Keratinocyte (primary cell): ENCODE measurements at regions not wholly inside any gene's neighbourhood (a gene's known extent, or its start where the extent isn't known, plus 50 kb on each side); places are given as distances from the start of the nearest gene placed in this dataset.

ENCODE experiments used
- DNase-seq: peaks from one replicate; pipeline ENCODE4 v3.0.0-alpha.2; 2011; ENCODE audit warnings: low read depth, missing footprints, low spot score
- FAIRE-seq: peaks from 2 replicates; lab custom pipeline; 2011; peaks lifted over from hg19 to GRCh38; lab: Jason Lieb, UNC
- H2AFZ ChIP-seq: 2 replicates; pipeline ENCODE4 v1.6.0; 2012; ENCODE audit warnings: low read length, control low read depth, inconsistent platforms; ENCODE audit not compliant: control insufficient read depth
- H3K27ac ChIP-seq: 2 replicates; pipeline ENCODE4 v1.5.1; 2011; ENCODE audit warnings: low read length; ENCODE audit not compliant: control insufficient read depth, insufficient read depth
- H3K27me3 ChIP-seq: 3 replicates; pipeline ENCODE4 v1.6.0; 2011; ENCODE audit warnings: low read length; ENCODE audit not compliant: control insufficient read depth, insufficient read depth; ENCODE audit errors: extremely low read depth
- H3K36me3 ChIP-seq, 2 experiments: 2 replicates in 1 of 2; 3 replicates in 1 of 2; pipeline ENCODE4 v1.5.1; 2011; ENCODE audit warnings: low read length in 2 of 2, mild to moderate bottlenecking in 1 of 2; ENCODE audit not compliant: control insufficient read depth in 2 of 2, insufficient read depth in 2 of 2; ENCODE audit errors: extremely low read depth in 1 of 2
- H3K4me1 ChIP-seq: 3 replicates; pipeline ENCODE4 v1.5.1; 2011; ENCODE audit warnings: low read length; ENCODE audit not compliant: control insufficient read depth, insufficient read depth; ENCODE audit errors: extremely low read depth
- H3K4me2 ChIP-seq: 3 replicates; pipeline ENCODE4 v1.6.0; 2011; ENCODE audit warnings: low read depth, low read length; ENCODE audit not compliant: control insufficient read depth, insufficient read depth; ENCODE audit errors: extremely low read depth
- H3K4me3 ChIP-seq, 3 experiments: fragments of 200-600 bp in 1 of 3; sonication (generic) in 1 of 3; 2 replicates in 2 of 3; 3 replicates in 1 of 3; pipeline ENCODE4 v1.5.1; 2011 to 2016; ENCODE audit warnings: low read length in 3 of 3, mild to moderate bottlenecking in 3 of 3, control low read depth in 2 of 3, inconsistent platforms in 1 of 3, low read depth in 1 of 3, mixed read lengths in 1 of 3, mixed run types in 1 of 3, moderate library complexity in 1 of 3; ENCODE audit not compliant: control insufficient read depth in 2 of 3, insufficient read depth in 2 of 3; ENCODE audit errors: extremely low read depth in 1 of 3
- H3K79me2 ChIP-seq: 2 replicates; pipeline ENCODE4 v1.6.0; 2012; ENCODE audit warnings: low read length; ENCODE audit not compliant: control insufficient read depth, insufficient read depth
- H3K9ac ChIP-seq: 3 replicates; pipeline ENCODE4 v1.6.0; 2011; ENCODE audit warnings: low read length; ENCODE audit not compliant: control insufficient read depth, insufficient read depth; ENCODE audit errors: extremely low read depth
- H3K9me1 ChIP-seq: 3 replicates; pipeline ENCODE4 v1.6.0; 2011; ENCODE audit warnings: low read length; ENCODE audit not compliant: control insufficient read depth, insufficient read depth; ENCODE audit errors: extremely low read depth
- H3K9me3 ChIP-seq: 2 replicates; pipeline ENCODE4 v1.5.1; 2012; ENCODE audit warnings: low read depth, low read length; ENCODE audit not compliant: control insufficient read depth
- H4K20me1 ChIP-seq: 3 replicates; pipeline ENCODE4 v1.6.0; 2011; ENCODE audit warnings: low read length; ENCODE audit not compliant: control insufficient read depth, insufficient read depth; ENCODE audit errors: extremely low read depth
- EZH2 ChIP-seq: IDR thresholded peaks from one replicate; pipeline ENCODE4 v1.6.1; 2012; ENCODE audit warnings: inconsistent platforms, mild to moderate bottlenecking, low read length, moderate library complexity
- dilution Hi-C: fragments of 300-500 bp; cut with MboI; formaldehyde crosslinking; loops from one replicate; pipeline ENCODE4 v1.7.0; 2020; ENCODE audit warnings: low sequenced_read_pairs; ENCODE audit not compliant: extremely low pct_ligation_motif_present
- TF ChIP-seq, protein P1 (sequence below), 3 experiments: IDR thresholded peaks in 1 of 3; conservative IDR thresholded peaks in 1 of 3; optimal IDR thresholded peaks in 1 of 3; 2 replicates in 2 of 3; 3 replicates in 1 of 3; pipeline versions ENCODE3 to v1.5.1; 2011; ENCODE audit warnings: low read length in 3 of 3, mild to moderate bottlenecking in 3 of 3, moderate library complexity in 2 of 3, control low read depth in 1 of 3, inconsistent platforms in 1 of 3; ENCODE audit not compliant: insufficient read depth in 2 of 3; ENCODE audit errors: extremely low read depth in 1 of 3

DNA sequence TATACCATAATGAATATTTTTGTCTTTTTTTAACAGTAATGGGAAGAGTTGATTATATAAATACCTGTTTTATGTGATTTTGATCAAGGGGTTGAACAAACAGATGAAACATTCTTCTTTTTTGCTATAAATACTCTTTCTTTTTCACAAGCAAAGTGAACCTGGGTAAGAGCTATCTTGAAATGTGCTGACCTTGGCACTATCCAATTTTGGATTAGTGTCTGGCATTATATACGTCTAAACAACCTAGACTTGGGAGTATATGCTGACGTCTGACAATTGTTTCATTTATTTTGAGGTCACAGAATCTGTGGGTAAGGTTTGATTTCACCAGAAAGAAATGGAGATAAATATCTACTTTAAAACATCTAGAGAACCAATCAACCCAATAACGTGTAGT is 716.0 kb upstream of the STXBP6 start:
- no peaks in the 10 kb centered on the region for H3K4me1 ChIP-seq
- no peaks in the 10 kb centered on the region for H3K79me2 ChIP-seq
- dilution Hi-C loops: no loop called here
- H3K4me2 ChIP-seq: no peak overlapping the region
- no peak overlapping the region for H3K9ac ChIP-seq
- H3K27ac ChIP-seq: no peak overlapping the region
- no peak for FAIRE-seq
- no peaks in the 10 kb centered on the region for H3K36me3 ChIP-seq
- H4K20me1 ChIP-seq: no peaks in the 10 kb centered on the region
- no peaks in the 10 kb centered on the region for H3K9me3 ChIP-seq
- TF ChIP-seq, protein P1, sequence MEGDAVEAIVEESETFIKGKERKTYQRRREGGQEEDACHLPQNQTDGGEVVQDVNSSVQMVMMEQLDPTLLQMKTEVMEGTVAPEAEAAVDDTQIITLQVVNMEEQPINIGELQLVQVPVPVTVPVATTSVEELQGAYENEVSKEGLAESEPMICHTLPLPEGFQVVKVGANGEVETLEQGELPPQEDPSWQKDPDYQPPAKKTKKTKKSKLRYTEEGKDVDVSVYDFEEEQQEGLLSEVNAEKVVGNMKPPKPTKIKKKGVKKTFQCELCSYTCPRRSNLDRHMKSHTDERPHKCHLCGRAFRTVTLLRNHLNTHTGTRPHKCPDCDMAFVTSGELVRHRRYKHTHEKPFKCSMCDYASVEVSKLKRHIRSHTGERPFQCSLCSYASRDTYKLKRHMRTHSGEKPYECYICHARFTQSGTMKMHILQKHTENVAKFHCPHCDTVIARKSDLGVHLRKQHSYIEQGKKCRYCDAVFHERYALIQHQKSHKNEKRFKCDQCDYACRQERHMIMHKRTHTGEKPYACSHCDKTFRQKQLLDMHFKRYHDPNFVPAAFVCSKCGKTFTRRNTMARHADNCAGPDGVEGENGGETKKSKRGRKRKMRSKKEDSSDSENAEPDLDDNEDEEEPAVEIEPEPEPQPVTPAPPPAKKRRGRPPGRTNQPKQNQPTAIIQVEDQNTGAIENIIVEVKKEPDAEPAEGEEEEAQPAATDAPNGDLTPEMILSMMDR (optimal IDR thresholded peaks at IDR 0.05 in 1 of 3, IDR thresholded peaks at IDR 0.05 in 1 of 3, conservative IDR thresholded peaks at IDR 0.05 in 1 of 3; ENCODE audit: extremely low read depth in 1 of 3, insufficient read depth in 2 of 3, low read length in 3 of 3): no peak
- no peak for TF ChIP-seq EZH2
- no peak overlapping the region for H2AFZ ChIP-seq
- no peak overlapping the region for H3K4me3 ChIP-seq
- no peak for DNase-seq
- no peaks in the 10 kb centered on the region for H3K9me1 ChIP-seq
- H3K27me3 ChIP-seq: no peaks in the 10 kb centered on the region

DNA sequence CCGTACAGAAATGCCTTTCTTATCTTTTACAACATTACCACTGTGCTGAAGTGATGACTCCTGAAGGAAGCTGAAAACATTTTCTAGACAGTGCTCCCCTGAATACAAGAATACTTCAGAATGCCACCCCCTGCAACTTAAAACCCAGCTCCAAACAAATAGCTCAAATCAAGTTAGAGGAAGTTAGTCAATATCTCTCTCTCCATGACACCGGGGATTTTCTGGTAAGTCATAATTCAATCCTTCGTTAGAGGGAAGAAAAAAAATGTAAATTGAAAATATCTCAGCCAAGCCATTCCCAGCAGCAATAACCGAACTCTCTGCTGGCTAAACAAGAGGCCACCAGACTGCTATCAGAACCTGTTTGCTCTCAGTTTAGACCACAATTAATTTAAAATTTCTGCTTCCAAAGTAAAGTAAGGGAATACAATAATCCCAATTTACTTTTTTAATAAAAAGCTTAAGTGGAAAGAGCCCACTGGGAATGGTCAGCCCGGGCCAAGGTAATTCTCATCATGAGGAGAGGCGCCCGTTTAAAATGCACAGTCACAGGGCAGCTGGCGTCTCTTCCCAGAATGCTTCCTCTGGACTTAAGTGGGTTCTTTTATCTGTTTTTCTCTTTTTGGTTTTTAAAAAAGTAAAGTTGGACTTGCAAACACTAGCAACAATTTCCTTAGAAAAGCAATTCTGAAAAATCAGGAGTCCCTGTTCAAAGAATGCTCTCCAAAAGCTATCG is 710.1 kb upstream of the STXBP6 start:
- dilution Hi-C loops: no loop called here

More for the DNA sequence above, 710.1 kb upstream of the STXBP6 start:
- no peaks in the 10 kb centered on the region for H4K20me1 ChIP-seq
- H3K79me2 ChIP-seq: no peaks in the 10 kb centered on the region
- FAIRE-seq (no peak), DNase-seq (no peak)
- H3K9ac ChIP-seq: no peak overlapping the region
- no peaks in the 10 kb centered on the region for H3K27me3 ChIP-seq
- no peaks in the 10 kb centered on the region for H3K9me3 ChIP-seq
- no peak overlapping the region for H3K4me2 ChIP-seq
- TF ChIP-seq, protein P1 (optimal IDR thresholded peaks at IDR 0.05 in 1 of 3, IDR thresholded peaks at IDR 0.05 in 1 of 3, conservative IDR thresholded peaks at IDR 0.05 in 1 of 3; ENCODE audit: extremely low read depth in 1 of 3, insufficient read depth in 2 of 3, low read length in 3 of 3): no peak
- TF ChIP-seq EZH2: no peak
- H3K36me3 ChIP-seq: no peaks in the 10 kb centered on the region
- no peaks in the 10 kb centered on the region for H3K9me1 ChIP-seq
- no peak overlapping the region for H3K27ac ChIP-seq
- no peaks in the 10 kb centered on the region for H3K4me1 ChIP-seq
- no peak overlapping the region for H2AFZ ChIP-seq
- H3K4me3 ChIP-seq: no peak overlapping the region
